Esophagus squamous epithelium (tissue), 5 donors: ENCODE measurements at regions not wholly inside any gene's neighbourhood (a gene's known extent, or its start where the extent isn't known, plus 50 kb on each side); places are given as distances from the start of the nearest gene placed in this dataset.
A peak's percentile ranks its signal among the peaks of the same experiment; 100 is the strongest.

ENCODE experiments used
- DNase-seq: peaks from one replicate; lab custom pipeline; 2025; lab: John Stamatoyannopoulos, UW
- H3K27ac ChIP-seq, 4 donors: fragments of 200-600 bp; sonication (generic); one replicate each; pipeline ENCODE4 v1.5.1; 2016 to 2019; ENCODE audit warnings: mild to moderate bottlenecking in 1 of 4
- H3K27me3 ChIP-seq, 4 donors: fragments of 200-600 bp; sonication (generic); 1 replicate in 3 of 4; 2 replicates in 1 of 4; pipeline versions ENCODE4 v1.5.1 to v1.6.0; 2017 to 2021; ENCODE audit warnings: antibody characterized with exemption in 1 of 4
- H3K36me3 ChIP-seq, 3 donors: fragments of 200-600 bp; sonication (generic); one replicate each; pipeline ENCODE4 v1.5.1; 2016 to 2019
- H3K4me1 ChIP-seq, 3 donors: fragments of 200-600 bp; sonication (generic); one replicate each; pipeline ENCODE4 v1.5.1; 2017 to 2019
- H3K4me3 ChIP-seq, 4 donors: fragments of 200-600 bp; sonication (generic); 1 replicate in 3 of 4; 2 replicates in 1 of 4; pipeline ENCODE4 v1.5.1; 2016 to 2019; ENCODE audit warnings: mild to moderate bottlenecking in 2 of 4, moderate library complexity in 1 of 4
- H3K9me3 ChIP-seq, 3 donors: fragments of 200-600 bp; sonication (generic); one replicate each; pipeline ENCODE4 v1.5.1; 2016 to 2019
- CTCF ChIP-seq, 6 experiments: fragments of 450-650 bp in 4 of 6; fragments of 200-600 bp in 2 of 6; sonication (generic) in 2 of 6; IDR thresholded peaks; one replicate each; pipeline ENCODE4 v1.5.1; 2016 to 2019; ENCODE audit warnings: antibody characterized with exemption in 6 of 6, mild to moderate bottlenecking in 4 of 6, moderate library complexity in 4 of 6
- POLR2A ChIP-seq, 4 donors: fragments of 450-650 bp; IDR thresholded peaks; one replicate each; pipeline ENCODE4 v1.6.1; 2017; ENCODE audit warnings: antibody characterized with exemption in 4 of 4, mild to moderate bottlenecking in 4 of 4, moderate library complexity in 3 of 4
- WGBS, 2 donors: methylation state at CpG; one replicate each; pipeline ENCODE4 v1.1.5; 2018; 5-methylcytosine and 5-hydroxymethylcytosine counted together
- intact Hi-C: fragments of 100-400 bp; cut with DNase I; formaldehyde crosslinking; loops from one replicate; pipeline ENCODE4 v1.15.0; 2022
- donor health status: DM: yes; HTN: yes; CAD: no.

- H3K36me3 ChIP-seq = no peaks in the 10 kb centered on the region
- 49 to 59% methylated on average over 4 of the region's 4 CpGs for WGBS, 2 donors
- H3K4me3 ChIP-seq = no peak overlapping the region
- H3K27ac ChIP-seq = no peak overlapping the region
- intact Hi-C loops = no loop called here
- no peaks in the 10 kb centered on the region for H3K9me3 ChIP-seq
- DNase-seq = no peak
- peaks cover 3 to 26% (median 8%) of the 10 kb centered on the region in 3 donors for H3K4me1 ChIP-seq
- TF ChIP-seq CTCF (IDR thresholded peaks at IDR 0.05) (no peak), POLR2A (IDR thresholded peaks at IDR 0.05) (no peak)
- H3K27me3 ChIP-seq = no peaks in the 10 kb centered on the region
Measured at GRCh38 chr6:21984135-21984534, 312.7 kb downstream of the PRL start.

DNA sequence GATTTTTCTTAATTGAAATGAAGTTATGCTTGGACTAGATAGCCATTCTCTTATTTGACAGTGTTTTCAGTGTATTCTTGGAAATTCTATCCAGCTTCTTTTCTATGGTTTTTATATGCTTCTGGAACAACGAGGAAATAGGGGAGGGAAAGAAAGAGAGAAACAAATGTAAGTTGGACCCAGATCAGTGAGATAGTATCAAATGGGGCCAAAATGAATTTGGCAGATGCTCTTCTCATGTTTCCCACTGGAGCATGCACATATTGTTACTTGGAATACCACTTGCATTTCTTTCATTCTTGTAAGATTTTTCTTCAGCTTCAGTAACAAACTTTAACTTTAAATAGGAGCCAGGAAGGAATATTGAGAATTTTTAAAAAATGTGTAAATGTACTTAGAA, 312.3 kb downstream of the PRL start:
- TF ChIP-seq CTCF (IDR thresholded peaks at IDR 0.05) (no peak), POLR2A (IDR thresholded peaks at IDR 0.05) (no peak)
- Histone ChIP-seq H3K36me3 (no peaks in the 10 kb centered on the region), H3K27me3 (no peaks in the 10 kb centered on the region), H3K9me3 (no peaks in the 10 kb centered on the region), H3K27ac (no peak overlapping the region), H3K4me1 (peaks cover 3 to 26% (median 8%) of the 10 kb centered on the region in 3 donors), H3K4me3 (no peak overlapping the region)
- no peak for DNase-seq
- WGBS, 2 donors = 15 to 28% methylated on average over 1 of the region's 1 CpG
- intact Hi-C loops = no loop called here

DNA sequence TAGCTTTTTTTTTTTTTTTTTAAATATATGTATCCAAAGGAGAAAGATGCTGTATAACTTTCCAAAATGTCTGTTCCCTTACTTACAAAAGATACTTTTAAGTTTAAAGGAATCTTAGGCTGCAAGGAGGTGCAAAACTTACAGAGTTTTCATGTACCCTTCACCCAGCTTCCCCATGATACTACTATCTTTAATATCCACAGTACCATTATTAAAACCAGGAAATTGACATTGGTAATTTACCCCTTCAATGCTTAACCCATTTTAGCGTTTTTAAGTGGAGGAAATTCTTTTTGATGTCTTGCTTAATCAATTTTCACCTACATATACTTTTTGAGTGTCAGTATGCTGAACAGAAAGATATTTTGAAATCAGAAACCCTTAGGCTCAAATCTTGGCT, 310.9 kb downstream of the PRL start:
- Histone ChIP-seq H3K27me3 (no peaks in the 10 kb centered on the region), H3K27ac (no peak overlapping the region), H3K4me1 (peaks cover 3 to 26% (median 8%) of the 10 kb centered on the region in 3 donors), H3K9me3 (no peaks in the 10 kb centered on the region), H3K36me3 (no peaks in the 10 kb centered on the region), H3K4me3 (no peak overlapping the region)
- 82 to 100% methylated on average over 1 of the region's 1 CpG for WGBS, 2 donors
- intact Hi-C loops = no loop called here
- TF ChIP-seq POLR2A (IDR thresholded peaks at IDR 0.05) (no peak), CTCF (IDR thresholded peaks at IDR 0.05) (no peak)
- no peak for DNase-seq

GRCh38 chr6:21986703-21987102, 310.1 kb downstream of the PRL start:
- 50 to 87% methylated on average over 4 to 6 of the region's 6 CpGs for WGBS, 2 donors
- H3K27ac ChIP-seq = peak overlapping the region; percentile 35 to 65 (median 52)
- no peak for TF ChIP-seq POLR2A (IDR thresholded peaks at IDR 0.05)
- no peak for TF ChIP-seq CTCF (IDR thresholded peaks at IDR 0.05)

DNA sequence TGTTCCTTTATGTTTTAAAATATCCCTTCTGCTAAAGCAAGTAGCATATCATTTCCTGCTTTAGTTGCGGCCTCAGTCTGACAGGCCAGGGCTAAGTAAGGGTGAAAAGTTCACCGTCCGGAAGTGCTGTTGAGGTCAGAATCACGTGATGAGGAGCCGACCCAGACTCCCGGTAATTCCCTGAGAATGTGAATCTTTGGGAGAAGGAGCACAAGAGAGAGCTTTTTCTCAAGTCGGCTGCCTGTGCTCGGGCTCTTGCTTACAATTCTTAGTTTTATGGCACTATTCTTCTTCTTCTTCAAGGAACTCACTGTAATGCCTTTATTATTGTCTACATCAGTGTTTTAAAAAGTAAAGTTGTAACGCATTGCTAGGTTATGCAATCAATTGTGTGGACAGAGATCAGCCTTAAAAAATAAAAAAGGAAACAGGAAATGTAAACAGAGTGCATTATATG, 309.3 kb downstream of the PRL start:
- peak; percentile 1 for DNase-seq
- Histone ChIP-seq H3K27ac (peak overlapping the region; percentile 35 to 65 (median 62)), H3K9me3 (no peaks in the 10 kb centered on the region), H3K4me1 (peaks cover 3 to 26% (median 8%) of the 10 kb centered on the region in 3 donors), H3K36me3 (no peaks in the 10 kb centered on the region), H3K27me3 (no peaks in the 10 kb centered on the region), H3K4me3 (peak overlapping the region in 3 of 4 donors; percentile 14 to 44 (median 19))
- TF ChIP-seq POLR2A (IDR thresholded peaks at IDR 0.05) (no peak), CTCF (IDR thresholded peaks at IDR 0.05) (no peak)
- intact Hi-C loops = no loop called here
- 6 to 25% methylated on average over 9 of the region's 9 CpGs for WGBS, 2 donors

More at GRCh38 chr6:21986703-21987102, 310.1 kb downstream of the PRL start:
- no peaks in the 10 kb centered on the region for H3K9me3 ChIP-seq
- H3K4me3 ChIP-seq = no peak overlapping the region
- H3K27me3 ChIP-seq = no peaks in the 10 kb centered on the region
- no peaks in the 10 kb centered on the region for H3K36me3 ChIP-seq
- intact Hi-C loops = no loop called here
- no peak for DNase-seq
- peaks cover 3 to 26% (median 8%) of the 10 kb centered on the region in 3 donors for H3K4me1 ChIP-seq
